GM18867 (cell line): ENCODE measurements at regions not wholly inside any gene's neighbourhood (a gene's known extent, or its start where the extent isn't known, plus 50 kb on each side); places are given as distances from the start of the nearest gene placed in this dataset.
"Not testable (repeated sequence)": the region's sequence is repeated elsewhere in the genome, so short reads cannot be mapped to it uniquely, and the experiment has no call there.

Experiments used
- ATAC-seq: cut with Tn5 transposase; IDR thresholded peaks from one replicate; pipeline ENCODE4 v1.9.1; 2021; ENCODE audit warnings: mild to moderate bottlenecking, moderate library complexity; ENCODE audit not compliant: unreplicated experiment

DNA sequence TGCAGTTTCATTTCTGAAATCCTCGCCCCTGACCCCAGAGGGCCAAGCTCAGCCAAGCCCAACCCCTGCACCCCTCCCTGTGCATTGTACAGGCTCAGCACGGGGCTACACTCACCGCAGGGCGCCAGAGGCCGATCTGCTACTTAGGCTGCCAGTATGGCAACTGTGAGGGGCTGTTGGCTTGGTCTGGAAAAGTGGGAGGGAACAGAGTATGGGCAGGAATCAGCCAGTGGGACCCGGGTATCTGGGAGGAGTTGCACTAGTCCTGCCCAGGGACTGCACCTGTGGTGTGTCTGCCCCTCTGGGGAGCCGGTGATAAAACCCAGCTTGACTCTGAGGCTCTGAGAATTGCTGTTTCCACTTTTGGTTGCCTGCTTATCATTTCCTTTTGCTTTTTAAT, 167.4 kb upstream of the KIF2A start:
- no peak for ATAC-seq

DNA sequence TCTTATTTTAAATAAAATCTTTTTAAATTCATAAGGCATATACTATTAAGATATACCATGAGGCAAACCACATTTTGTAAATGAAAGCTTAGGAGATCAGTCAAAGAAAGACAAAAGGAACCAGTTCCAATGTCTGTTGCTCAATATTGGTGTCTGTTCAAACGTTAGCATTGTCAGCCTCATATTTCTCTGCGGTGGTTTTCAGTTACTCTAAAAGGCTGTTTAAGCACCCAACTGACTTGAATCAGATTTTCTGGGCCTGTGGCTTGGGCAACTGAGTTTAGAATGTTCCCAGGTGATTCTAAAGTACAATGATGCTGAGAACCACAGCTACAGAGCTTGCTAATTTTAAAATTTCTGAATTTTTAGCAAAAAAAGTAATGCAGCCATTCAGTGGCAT, 166.3 kb upstream of the KIF2A start:
- no peak for ATAC-seq

DNA sequence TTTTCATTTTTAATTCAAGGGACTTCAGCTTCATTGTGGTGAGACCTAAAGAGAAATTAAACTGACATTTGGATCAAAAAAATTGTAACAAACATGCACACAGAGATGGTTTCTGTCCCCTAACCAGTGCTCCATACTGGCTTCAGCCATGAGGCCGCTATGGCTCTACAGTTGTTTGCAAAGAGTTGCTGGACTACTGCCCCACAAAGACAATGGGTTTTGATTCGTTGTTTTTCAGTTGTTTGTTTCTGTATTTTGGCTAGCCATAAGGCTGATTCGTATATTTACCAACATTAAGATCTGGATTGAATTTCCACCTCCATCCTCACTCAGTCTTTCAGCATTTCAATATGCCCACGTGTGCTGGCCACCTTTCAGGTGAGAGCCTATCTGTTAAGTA, 163.7 kb upstream of the KIF2A start:
- ATAC-seq = no peak

DNA sequence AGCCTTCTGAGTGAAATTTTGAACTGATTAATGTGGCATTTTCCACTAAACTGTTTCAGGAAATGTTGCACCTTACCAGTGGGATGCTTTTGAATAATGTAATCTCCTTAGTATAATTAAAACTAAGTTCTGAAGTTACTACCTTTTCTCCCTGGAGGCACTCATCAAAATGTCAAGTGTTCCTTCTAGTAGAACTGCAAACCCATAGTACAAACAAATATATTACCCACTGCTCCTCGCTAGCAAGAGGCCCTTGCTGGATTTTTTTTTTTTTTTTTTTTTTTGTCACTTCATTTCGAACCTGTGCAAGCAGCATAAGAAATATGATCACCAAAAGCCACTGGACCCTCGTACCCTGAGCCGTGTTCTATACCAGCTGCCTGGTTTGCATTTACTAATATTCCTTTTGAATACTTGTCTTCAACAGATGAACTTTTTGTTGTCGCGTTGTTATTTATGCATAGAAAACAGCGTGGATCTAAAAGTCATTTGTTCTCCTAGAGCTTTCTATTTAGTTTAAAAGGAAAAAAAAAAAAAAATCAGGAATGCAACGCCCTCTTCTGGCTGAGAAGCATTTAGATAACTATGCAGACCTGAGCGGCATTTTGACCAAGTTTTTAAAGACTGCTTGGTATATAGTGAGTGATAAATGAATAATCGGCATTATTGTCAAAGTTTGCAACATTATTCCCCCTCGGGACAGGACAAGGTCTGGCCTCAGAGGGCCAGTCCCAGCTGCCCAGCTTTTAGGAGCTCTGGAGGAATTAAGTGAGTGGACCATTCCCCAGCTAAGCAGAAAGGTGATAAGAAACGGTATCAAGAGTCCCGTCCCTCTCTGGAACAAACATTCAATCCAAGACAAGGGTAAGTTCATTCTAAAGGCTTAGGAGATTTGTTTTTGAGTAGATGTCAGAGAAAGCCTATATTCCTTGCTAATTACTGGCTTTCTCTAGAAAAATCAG, 162.5 kb upstream of the KIF2A start:
- ATAC-seq = no peak

DNA sequence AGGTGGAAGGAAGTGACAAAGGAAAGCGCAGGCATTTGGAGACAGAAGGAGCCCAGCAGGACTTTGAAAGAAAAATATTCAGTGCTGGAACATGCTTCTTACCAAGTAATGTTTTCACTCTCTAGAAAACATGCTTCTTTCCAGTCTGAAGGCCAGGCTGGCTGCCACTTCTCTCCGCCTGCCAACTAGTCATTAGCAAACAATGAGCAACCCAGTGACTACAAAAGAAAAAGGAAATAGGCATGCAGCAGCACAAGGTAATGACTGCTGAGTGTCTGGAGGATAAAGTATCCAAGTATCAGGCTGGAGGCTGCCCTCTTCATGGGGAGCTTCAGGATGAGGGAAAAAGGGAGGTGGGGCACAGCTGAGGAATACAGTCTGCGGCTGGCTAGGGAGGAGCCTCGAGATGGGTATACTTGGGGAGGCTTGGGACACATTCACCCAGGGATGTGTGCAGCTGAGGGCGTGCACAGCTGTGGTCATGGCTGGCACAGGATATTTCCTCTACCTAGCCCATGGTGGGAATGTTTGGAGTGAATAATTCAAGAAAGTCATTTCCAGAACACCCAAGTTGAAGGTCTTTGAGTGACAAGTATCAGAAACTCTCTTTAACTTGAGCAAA, 161.5 kb upstream of the KIF2A start:
- no peak for ATAC-seq

DNA sequence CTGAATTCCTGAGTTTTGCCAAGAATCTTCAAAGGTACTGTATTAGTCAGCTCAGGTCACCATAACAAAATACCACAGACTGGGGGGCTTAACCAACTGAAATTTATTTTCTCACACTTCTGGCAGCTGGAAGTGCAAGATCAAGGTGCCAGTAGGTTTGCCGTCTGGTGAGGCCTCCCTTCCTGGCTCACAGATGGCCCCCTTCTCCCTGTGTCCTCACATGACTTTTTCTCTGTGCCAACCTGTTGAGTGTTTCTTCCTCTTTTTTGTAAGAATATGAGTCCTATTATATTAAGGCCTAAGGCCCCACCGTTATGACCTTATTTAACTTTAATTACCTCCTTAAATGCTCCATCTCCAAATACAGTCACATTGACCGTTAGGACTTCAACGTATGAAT, 156.1 kb upstream of the KIF2A start:
- no peak for ATAC-seq

DNA sequence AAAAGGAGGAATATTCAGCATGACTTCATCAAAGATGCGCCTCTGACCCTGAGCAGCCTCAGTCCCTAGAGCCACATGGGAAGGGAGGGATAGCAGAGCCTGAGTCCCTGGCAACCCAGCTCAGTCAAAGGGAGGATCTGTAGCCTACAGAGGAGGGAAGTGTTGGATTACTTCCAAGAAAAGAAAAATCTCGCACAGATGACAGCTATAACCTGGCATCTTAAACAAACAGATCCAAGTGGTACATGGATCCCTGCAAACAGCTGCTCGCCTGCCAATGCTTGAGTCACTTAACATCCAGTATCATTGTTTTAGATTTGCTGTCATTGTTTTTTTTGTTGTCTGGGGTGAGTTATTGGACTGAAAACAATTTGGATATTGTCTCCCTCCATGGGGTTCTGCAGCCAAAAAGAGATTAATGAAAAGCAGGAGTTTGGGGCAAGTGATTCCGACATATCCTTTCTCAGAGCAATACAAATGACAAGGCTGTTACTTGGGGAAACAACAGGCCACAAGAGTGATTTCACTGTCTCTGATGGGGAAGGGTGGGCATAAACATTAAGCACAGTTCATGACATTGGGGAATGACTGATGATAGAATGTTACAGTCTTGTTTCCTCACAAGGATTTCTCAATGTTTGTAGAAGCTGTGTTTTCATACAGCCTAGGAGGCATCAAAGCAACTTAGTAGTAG, 153.5 kb upstream of the KIF2A start:
- ATAC-seq = no peak

DNA sequence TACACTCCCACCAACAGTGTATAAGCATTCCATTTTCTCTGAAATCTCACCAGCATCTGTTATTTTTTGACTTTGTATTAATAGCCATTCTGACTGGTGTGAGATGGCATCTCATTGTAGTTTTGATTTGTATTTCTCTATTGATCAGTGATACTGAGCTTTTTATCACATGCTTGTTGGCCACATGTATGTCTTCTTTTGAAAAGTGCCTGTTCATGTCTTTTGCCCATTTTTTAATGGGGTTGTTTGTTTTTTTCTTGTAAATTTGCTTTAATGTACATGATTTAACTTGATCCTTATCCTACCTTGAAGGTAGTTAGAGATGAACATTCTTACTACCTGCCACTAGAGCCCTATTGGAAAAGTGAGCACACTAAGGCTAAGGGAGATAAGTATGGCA, 151.2 kb upstream of the KIF2A start:
- ATAC-seq = no peak

DNA sequence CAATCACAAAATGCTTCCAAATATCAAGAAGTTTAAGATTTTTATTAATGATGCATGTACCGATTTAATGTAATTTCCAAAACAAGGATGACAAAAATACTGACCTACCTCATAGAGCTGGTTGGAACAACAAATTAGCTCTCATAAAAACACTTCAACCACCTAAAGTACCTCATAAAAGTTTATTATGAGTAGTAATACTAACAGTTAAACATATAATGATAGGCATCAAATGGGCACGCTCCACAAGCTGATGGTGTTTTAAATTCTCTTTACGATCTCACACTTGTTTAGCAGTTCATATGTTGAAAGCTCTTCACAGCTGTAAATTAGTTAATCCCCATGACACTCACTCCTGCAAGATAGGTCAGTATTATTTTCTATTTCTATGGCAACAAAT, 150.0 kb upstream of the KIF2A start:
- no peak for ATAC-seq

DNA sequence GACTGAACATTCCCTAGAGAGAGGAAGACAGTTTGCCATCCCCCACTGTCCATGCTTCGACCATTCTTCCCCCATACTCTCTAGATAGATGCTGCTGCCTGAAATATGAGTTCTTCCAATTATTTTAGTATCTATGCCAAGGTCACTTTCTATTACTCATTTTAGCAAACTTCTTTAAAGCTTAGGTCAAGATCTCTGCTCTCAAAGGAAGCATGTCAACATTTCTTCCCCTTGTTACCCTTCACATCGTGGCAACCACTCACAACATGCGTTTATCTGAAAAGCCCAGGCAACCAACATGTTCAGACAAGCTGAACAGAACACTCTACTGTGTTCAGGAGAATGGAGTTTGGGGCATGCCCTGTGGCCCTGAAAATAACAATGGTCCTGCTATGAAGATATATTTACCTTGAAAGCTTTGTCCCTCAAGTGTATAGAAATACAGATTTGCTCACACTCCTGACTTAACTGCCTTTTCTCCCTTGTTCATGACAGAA, 138.4 kb upstream of the KIF2A start:
- ATAC-seq = no peak

DNA sequence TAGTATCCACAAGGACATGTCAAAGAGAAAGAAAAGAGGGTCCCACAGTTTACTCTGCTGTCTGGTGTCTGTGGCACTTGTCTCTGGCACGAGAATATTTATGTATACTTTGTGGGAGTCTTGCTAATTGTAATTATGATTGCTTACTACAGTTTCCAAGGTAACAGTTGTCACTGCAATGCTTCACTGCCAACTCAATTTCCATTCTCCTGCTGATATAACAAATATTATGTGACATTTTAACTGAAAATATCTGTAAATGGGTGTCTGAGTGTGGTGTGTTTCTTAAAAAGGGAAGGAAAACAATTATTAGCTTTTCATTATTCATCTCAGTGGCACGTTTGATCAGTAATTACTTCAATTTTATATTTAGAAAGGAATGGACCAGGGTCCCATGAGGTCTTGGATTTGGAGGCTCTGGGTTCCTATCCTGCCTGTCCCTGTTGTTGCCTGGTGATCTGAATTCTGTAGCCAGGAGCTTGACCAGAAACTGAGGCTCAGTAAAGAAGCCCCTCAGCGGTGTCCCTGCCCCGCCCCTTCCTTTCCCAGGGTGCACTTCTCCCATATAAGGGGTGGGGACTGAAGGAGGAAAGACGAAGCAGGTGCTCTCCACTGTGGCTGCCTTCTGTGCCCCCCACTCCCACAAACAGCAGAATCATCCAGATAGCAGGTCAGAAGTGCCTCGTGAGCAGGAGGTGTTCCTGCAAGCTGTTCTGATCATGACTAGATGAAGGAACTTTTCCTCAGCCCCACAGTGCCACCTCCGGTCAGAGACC, 137.3 kb upstream of the KIF2A start:
- ATAC-seq = no peak

DNA sequence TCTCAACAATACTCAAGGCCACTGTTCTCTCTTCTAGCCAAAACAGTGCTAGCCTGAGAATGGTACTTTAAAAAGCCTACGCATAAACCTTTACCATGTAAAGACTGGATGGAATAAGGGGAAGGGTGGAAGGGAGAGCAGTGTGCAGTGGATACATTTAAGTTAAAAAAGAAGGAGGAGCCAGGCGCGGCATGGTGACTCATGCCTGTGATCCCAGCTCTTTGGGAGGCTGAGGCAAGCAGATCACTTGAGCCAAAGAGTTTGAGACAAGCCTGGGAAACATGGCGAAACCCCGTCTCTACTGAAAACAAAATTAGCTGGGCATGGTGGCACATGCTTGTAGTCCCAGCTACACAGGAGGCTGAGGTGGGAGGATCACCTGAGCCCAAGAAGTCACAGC, 127.7 kb upstream of the KIF2A start:
- no peak for ATAC-seq

DNA sequence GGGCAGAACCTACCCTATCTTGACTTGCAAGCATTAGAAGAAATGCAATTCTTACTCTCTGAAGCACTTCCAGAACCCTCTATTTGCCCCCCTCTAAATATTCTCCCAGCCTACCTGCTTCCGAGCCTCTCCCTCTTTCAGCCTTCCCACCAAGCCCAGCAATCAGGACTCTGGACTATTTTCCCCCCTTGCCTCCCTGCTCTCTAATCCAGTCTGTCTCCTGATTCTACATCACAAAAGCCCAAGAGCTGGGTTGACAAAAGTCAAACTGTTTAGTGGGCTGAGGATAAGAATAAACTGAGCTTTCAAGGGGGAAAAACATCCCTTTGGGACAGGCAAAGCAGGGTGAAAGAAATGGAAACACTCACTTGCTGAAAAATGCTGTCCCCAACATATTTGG, 123.2 kb upstream of the KIF2A start:
- ATAC-seq = no peak

DNA sequence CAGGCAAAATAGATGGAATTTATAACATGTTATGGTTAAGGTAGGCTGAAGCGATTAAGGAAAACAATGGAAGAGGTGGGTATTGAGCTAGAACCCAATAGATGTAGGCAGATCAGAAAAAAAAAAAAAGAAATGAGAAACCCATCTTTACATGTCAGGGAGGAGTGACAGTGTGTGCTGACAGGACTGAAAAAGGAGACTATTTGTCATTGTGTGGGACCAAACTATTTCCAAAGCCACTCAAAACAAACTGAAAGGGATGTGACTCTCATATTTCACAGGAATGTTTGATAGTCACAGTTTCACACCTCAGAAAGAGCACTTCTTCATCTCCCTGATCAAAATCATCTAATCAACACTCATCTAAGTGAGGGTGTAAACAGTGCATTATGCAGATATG, 122.3 kb upstream of the KIF2A start:
- no peak for ATAC-seq

DNA sequence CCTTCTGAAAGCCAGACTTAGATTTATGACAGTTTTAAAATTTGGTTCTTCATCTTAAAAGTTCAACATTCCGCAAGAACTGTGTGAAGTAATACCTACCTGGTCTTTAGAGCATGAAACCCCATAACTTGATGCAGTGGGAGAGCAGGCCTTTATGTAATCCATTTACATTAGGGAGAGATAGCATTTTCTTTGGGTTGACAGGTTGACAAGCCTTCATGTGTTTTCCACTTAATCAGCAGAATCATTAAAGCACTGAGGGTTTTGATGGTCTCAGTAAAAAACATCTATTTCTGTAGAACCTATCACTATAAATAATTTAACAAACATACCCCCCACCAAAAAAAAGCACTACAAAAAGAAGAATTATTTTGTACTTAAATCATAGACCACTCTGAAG, 121.6 kb upstream of the KIF2A start:
- ATAC-seq = no peak

DNA sequence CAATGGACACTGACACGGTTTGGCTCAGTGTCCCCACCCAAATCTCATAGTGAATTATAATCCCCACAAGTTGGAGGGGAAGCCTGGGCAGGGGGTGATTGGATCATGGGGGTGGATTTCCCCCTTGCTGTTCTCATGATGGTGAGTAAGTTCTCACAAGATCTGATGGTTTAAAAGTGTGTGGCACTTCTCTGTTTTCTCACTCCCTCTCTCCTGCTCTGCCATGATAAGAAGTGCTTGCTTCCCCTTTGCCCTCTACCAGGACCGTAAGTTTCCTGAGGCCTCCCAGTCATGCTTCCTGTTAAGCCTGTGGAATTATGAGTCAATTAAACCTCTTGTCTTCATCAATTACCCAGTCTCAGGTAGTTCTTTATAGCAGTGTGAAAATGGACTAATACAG, 115.8 kb upstream of the KIF2A start:
- no peak for ATAC-seq

DNA sequence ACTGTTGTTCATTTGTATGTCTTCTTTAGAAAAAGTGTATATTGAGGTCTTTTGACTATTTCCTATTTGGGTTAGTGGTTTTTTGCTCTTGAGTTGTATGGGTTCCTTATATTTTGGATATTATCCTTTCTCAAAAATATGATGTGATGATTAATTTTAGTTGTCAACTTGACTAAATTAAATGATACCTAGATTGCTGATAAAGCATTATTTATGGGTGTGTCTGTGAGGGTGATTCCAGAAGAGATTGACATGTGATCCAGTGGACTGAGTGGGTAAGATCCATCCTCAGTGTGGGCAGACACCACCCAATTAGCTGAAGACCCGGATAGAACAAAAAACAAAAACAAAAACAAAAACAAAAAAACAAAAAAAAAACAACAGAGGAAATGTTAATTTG, 115.1 kb upstream of the KIF2A start:
- no peak for ATAC-seq

DNA sequence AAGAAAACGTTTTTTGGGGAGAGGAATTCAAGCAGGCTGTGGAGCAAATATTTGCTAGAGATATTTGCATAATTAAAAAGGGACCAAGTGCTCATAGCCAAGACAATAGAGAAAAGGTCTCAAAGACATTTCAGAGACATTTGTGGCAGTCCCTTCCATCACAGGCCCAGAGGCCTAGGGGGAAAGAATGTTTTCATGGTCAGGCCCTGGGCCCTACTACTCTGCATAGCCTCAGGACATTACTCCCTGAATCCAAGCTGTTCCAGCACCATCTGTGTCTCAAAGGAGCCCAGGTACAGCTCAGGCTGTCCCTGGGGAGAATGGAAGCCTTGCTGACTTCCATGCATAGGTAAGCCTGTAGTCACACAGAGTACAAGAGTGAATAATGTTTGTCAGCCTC, 113.0 kb upstream of the KIF2A start:
- ATAC-seq = no peak

DNA sequence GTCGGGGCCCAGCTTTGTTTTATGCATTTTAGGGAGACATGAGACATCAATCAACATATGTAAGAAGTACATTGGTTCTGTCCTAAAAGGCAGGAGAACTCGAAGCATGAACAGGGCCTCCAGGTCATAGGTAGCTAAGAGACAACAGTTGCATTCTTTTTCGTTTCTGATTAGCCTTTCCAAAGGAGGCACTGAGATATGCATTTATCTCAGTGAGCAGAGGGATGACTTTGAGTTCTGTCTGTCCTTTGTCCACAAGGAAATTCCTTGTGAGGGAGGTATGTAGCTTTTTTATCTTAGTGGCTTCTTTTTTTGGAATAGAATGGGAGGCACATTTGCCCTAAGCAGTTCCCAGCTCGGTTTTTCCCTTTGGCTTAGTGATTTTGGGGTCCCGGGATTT, 109.5 kb upstream of the KIF2A start:
- ATAC-seq = not testable (repeated sequence)

DNA sequence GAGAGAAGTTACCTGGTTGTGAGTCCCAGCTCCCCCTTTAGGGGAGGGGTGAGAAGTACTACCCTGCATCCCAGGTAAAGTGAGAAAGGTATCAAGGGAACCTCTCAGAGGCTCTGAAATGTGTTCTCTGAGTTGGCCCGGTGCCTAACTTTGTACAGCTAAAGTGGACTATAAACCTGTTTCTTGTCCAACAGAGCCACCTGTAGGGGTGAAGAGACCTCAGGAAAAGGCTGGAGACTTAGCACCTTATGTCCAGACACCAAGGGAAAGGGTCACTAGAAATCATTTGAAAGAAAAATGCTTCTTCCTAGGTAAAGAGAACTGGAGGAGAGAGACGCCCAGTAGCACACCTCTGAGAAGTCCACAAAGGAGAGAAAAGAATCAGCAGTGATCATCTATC, 108.3 kb upstream of the KIF2A start:
- no peak for ATAC-seq

DNA sequence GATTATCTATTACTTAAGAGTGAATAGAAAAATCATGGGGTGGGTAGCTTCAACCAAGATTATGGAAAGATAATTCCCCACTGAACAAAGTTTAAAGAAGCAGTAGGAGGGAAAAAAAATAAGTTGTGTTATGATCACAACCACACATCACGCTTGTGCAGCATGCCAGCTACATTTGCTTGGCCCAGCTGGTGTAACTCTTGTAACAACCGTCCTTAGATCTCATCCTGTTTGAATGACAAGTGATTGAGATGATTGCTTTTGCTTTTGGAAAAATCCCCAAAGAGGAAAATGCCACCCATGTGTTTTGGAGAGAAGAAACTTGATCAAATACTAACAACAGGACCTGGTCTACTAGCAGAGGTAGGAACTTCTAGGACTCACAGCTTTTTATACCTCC, 107.6 kb upstream of the KIF2A start:
- no peak for ATAC-seq
